ENCODE measurements at regions not wholly inside any gene's neighbourhood (a gene's known extent, or its start where the extent isn't known, plus 50 kb on each side); places are given as distances from the start of the nearest gene placed in this dataset.

DNA sequence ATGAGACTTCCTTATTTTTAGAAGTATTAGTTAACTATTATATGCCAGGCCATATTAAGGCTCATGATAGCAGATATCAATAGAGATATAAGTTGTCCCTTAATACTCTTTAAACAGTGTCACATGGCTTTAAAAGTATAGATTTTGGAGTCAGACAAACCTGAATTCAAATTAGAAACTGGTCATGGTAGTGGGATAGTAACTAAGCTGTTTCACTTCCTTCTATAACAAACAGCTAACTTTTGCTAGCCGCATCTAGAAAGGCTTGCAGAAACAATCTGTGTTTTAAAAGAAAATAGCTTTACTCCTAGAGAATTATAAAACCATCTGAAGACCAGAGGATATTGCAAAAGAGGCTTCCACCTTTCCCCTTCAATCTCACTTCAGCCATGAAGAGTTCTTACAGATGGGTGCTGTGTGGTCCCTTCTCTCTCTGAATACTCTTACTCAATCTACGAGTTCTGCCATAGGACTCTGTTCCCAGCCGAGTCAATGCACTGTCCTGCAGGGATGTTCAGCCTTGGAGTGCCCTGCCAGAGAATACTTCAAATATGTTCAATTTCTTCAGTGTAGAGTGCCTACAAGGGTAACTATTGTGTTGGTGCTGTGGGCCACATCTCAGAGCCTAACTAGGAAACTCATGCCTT is 810.2 kb downstream of the EFNA5 start:
- peaks cover 2% of the 10 kb centered on the region for H3K9me3 Mint-ChIP-seq
- H3K4me1 Mint-ChIP-seq: peaks cover 8% of the 10 kb centered on the region

DNA sequence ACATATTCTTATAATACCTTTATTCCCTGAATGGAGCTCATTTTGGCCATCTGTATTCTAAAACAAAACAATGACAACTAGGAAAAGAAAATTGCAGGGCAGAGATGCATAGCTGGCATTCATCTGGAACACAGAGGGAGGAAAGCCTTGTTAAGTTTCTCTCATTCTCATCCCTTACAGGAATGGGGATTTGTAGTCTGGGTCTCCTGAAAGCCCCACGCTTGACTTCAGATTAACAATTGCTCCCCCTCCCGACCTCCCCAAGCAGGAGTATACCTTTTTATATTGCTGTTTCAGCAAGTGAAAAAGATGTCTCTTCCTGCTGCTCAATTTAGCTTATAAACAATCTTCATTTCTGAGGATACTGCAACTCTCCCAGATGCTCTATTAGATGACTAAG is 812.1 kb downstream of the EFNA5 start:
- no peaks in the 10 kb centered on the region for H3K4me1 ChIP-seq (ENCODE audit: control insufficient read depth, insufficient read depth, low read length)
- no peaks in the 10 kb centered on the region for H3K36me3 ChIP-seq (ENCODE audit: control insufficient read depth, insufficient read depth, low read length)
- Mint-ChIP-seq H3K27me3 (ENCODE audit: insufficient read depth) (no peaks in the 10 kb centered on the region), H3K36me3 (ENCODE audit: low read depth) (no peaks in the 10 kb centered on the region), H3K4me1 (peaks cover 9% of the 10 kb centered on the region), H3K27ac (no peak overlapping the region), H3K9me3 (peaks cover 4% of the 10 kb centered on the region), H3K4me3 (no peak overlapping the region)
- TF ChIP-seq, protein P1, sequence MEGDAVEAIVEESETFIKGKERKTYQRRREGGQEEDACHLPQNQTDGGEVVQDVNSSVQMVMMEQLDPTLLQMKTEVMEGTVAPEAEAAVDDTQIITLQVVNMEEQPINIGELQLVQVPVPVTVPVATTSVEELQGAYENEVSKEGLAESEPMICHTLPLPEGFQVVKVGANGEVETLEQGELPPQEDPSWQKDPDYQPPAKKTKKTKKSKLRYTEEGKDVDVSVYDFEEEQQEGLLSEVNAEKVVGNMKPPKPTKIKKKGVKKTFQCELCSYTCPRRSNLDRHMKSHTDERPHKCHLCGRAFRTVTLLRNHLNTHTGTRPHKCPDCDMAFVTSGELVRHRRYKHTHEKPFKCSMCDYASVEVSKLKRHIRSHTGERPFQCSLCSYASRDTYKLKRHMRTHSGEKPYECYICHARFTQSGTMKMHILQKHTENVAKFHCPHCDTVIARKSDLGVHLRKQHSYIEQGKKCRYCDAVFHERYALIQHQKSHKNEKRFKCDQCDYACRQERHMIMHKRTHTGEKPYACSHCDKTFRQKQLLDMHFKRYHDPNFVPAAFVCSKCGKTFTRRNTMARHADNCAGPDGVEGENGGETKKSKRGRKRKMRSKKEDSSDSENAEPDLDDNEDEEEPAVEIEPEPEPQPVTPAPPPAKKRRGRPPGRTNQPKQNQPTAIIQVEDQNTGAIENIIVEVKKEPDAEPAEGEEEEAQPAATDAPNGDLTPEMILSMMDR (conservative IDR thresholded peaks at IDR 0.05): no peak
- H3K9ac ChIP-seq (ENCODE audit: extremely low read depth, low read length, poor library complexity, severe bottlenecking): no peak overlapping the region
- H3K27me3 ChIP-seq (ENCODE audit: control insufficient read depth, insufficient read depth, low read length, poor library complexity, severe bottlenecking): peaks cover 1% of the 10 kb centered on the region
- 82% methylated on average over 2 of the region's 2 CpGs; no CpG with 5 or more reads in 1 of the 2 experiments for whole genome bisulfite sequencing, 2 experiments (ENCODE audit: insufficient coverage in 1 of 2, insufficient read length in 1 of 2)
- no peaks in the 10 kb centered on the region for H3K9me3 ChIP-seq (ENCODE audit: control insufficient read depth, low read length)
- no peak overlapping the region for H3K4me3 ChIP-seq (ENCODE audit: low read length)
- DNase-seq: no peak
- H3K27ac ChIP-seq (ENCODE audit: low read depth, low read length): no peak overlapping the region

More for the DNA sequence above, 810.2 kb downstream of the EFNA5 start:
- WGBS, 2 experiments (ENCODE audit: insufficient coverage in 1 of 2, insufficient read length in 1 of 2): 64 to 100% methylated on average over 2 to 3 of the region's 3 CpGs
- DNase-seq: no peak
- H3K27me3 Mint-ChIP-seq (ENCODE audit: insufficient read depth): no peaks in the 10 kb centered on the region
- H3K27ac ChIP-seq (ENCODE audit: low read depth, low read length): no peak overlapping the region
- H3K27me3 ChIP-seq (ENCODE audit: control insufficient read depth, insufficient read depth, low read length, poor library complexity, severe bottlenecking): no peaks in the 10 kb centered on the region
- H3K4me3 ChIP-seq (ENCODE audit: low read length): no peak overlapping the region
- TF ChIP-seq, protein P1 (conservative IDR thresholded peaks at IDR 0.05): no peak
- H3K36me3 Mint-ChIP-seq (ENCODE audit: low read depth): no peaks in the 10 kb centered on the region
- H3K4me1 ChIP-seq (ENCODE audit: control insufficient read depth, insufficient read depth, low read length): no peaks in the 10 kb centered on the region
- H3K9me3 ChIP-seq (ENCODE audit: control insufficient read depth, low read length): no peaks in the 10 kb centered on the region
- no peak overlapping the region for H3K9ac ChIP-seq (ENCODE audit: extremely low read depth, low read length, poor library complexity, severe bottlenecking)
- no peaks in the 10 kb centered on the region for H3K36me3 ChIP-seq (ENCODE audit: control insufficient read depth, insufficient read depth, low read length)
- H3K27ac Mint-ChIP-seq: no peak overlapping the region
- H3K4me3 Mint-ChIP-seq: no peak overlapping the region

- peak; percentile 75 for DNase-seq
- Mint-ChIP-seq H3K4me3 (no peak overlapping the region), H3K27ac (no peak overlapping the region), H3K27me3 (ENCODE audit: insufficient read depth) (no peaks in the 10 kb centered on the region), H3K4me1 (peaks cover 13% of the 10 kb centered on the region), H3K9me3 (peaks cover 4% of the 10 kb centered on the region), H3K36me3 (ENCODE audit: low read depth) (no peaks in the 10 kb centered on the region)
- WGBS, 2 experiments (ENCODE audit: insufficient coverage in 1 of 2, insufficient read length in 1 of 2): 98% methylated on average over 3 of the region's 3 CpGs; no CpG with 5 or more reads in 1 of the 2 experiments
- peaks cover 5% of the 10 kb centered on the region for H3K4me1 ChIP-seq (ENCODE audit: control insufficient read depth, insufficient read depth, low read length)
- no peaks in the 10 kb centered on the region for H3K36me3 ChIP-seq (ENCODE audit: control insufficient read depth, insufficient read depth, low read length)
- H3K9ac ChIP-seq (ENCODE audit: extremely low read depth, low read length, poor library complexity, severe bottlenecking): no peak overlapping the region
- H3K9me3 ChIP-seq (ENCODE audit: control insufficient read depth, low read length): no peaks in the 10 kb centered on the region
- H3K27ac ChIP-seq (ENCODE audit: low read depth, low read length): no peak overlapping the region
- H3K4me3 ChIP-seq (ENCODE audit: low read length): no peak overlapping the region
- TF ChIP-seq, protein P1 (conservative IDR thresholded peaks at IDR 0.05): no peak
- peaks cover 11% of the 10 kb centered on the region for H3K27me3 ChIP-seq (ENCODE audit: control insufficient read depth, insufficient read depth, low read length, poor library complexity, severe bottlenecking)
These were observed 815.8 kb downstream of the EFNA5 start for GRCh38 chr5:106854922-106855321.

Data from endodermal cell (in vitro differentiated cells).